GM12878 (cell line): ENCODE measurements at regions not wholly inside any gene's neighbourhood (a gene's known extent, or its start where the extent isn't known, plus 50 kb on each side); places are given as distances from the start of the nearest gene placed in this dataset.

Source experiments
- ATAC-seq: fragments of 200-7000 bp; cut with Tn5 transposase; 3 replicates; pipeline ENCODE4 v1.9.1; 2020; ENCODE audit warnings: mild to moderate bottlenecking, moderate library complexity
- BruUV-seq: library from RNA; stranded (reverse); fragments of 400-500 nt; replicated peaks from 2 replicates; lab custom pipeline; 2021; lab: Mats Ljungman, UMichigan
- CTCF ChIA-PET: fragments of 300-600 bp; sonication (Branson Sonifier 250); formaldehyde crosslinking; extraction: SDS; loops from one replicate; lab custom pipeline; 2021; ENCODE audit warnings: inconsistent platforms; lab: Yijun Ruan, JAX
- POLR2A ChIA-PET: fragments of 350-600 bp; formaldehyde crosslinking; extraction: SDS; loops from one replicate; lab custom pipeline; 2021; ENCODE audit warnings: inconsistent platforms; lab: Charles Lee
- RAD21 ChIA-PET: fragments of 300-600 bp; sonication (Branson Sonifier 250); formaldehyde crosslinking; loops from one replicate; lab custom pipeline; 2023; ENCODE audit warnings: antibody characterized with exemption; ENCODE audit not compliant: unreplicated experiment; lab: Charles Lee
- SMC1A ChIA-PET: fragments of 300-600 bp; sonication (Branson Sonifier 250); formaldehyde crosslinking; loops from one replicate; lab custom pipeline; 2023; ENCODE audit not compliant: unreplicated experiment, uncharacterized antibody; lab: Charles Lee
- DNase-seq: peaks from one replicate; pipeline ENCODE4 v3.0.0-alpha.2; 2011; ENCODE audit warnings: low read depth, low spot score
- FAIRE-seq: peaks from 3 replicates; lab custom pipeline; 2011; peaks lifted over from hg19 to GRCh38; lab: Jason Lieb, UNC
- H2AFZ ChIP-seq: 2 replicates; pipeline ENCODE4 v1.6.0; 2011; ENCODE audit warnings: low read depth, low read length, control low read depth; ENCODE audit not compliant: control insufficient read depth
- H3K27ac ChIP-seq: 2 replicates; pipeline ENCODE4 v1.5.1; 2011; ENCODE audit warnings: control low read depth; ENCODE audit not compliant: control insufficient read depth, insufficient read depth
- H3K27me3 ChIP-seq, 2 experiments: replicated peaks in 1 of 2; 2 replicates each; pipeline versions ENCODE4 v1.6.0 to v1.6.1; 2011; ENCODE audit warnings: low read length in 1 of 2; ENCODE audit not compliant: control insufficient read depth in 2 of 2, insufficient read depth in 2 of 2
- H3K36me3 ChIP-seq, 2 experiments: 2 replicates each; pipeline ENCODE4 v1.5.1; 2011; ENCODE audit warnings: low read length in 1 of 2; ENCODE audit not compliant: control insufficient read depth in 2 of 2, insufficient read depth in 2 of 2
- H3K4me1 ChIP-seq: 2 replicates; pipeline ENCODE4 v1.6.1; 2011; ENCODE audit warnings: mild to moderate bottlenecking, low read length, moderate library complexity, mixed read lengths; ENCODE audit not compliant: control insufficient read depth, insufficient read depth
- H3K4me2 ChIP-seq: 2 replicates; pipeline ENCODE4 v1.6.0; 2011; ENCODE audit warnings: control low read depth; ENCODE audit not compliant: control insufficient read depth, insufficient read depth
- H3K4me3 ChIP-seq: fragments of 200-600 bp; sonication (generic); 2 replicates; pipeline ENCODE4 v1.5.1; 2016
- H3K79me2 ChIP-seq: 2 replicates; pipeline ENCODE4 v1.6.0; 2011; ENCODE audit warnings: low read length; ENCODE audit not compliant: control insufficient read depth, insufficient read depth
- H3K9ac ChIP-seq: 2 replicates; pipeline ENCODE4 v1.8.0; 2011; ENCODE audit warnings: low read length, control low read depth, mixed read lengths; ENCODE audit not compliant: control insufficient read depth, insufficient read depth
- H3K9me3 ChIP-seq: replicated peaks from 3 replicates; pipeline ENCODE4 v1.5.1; 2011; ENCODE audit warnings: mild to moderate bottlenecking, low read length; ENCODE audit not compliant: control insufficient read depth, insufficient read depth
- H4K20me1 ChIP-seq: 2 replicates; pipeline ENCODE4 v1.6.0; 2011; ENCODE audit not compliant: control insufficient read depth, insufficient read depth
- BHLHE40 ChIP-seq, 2 experiments: fragments of 450-650 bp in 1 of 2; IDR thresholded peaks; 2 replicates each; pipeline ENCODE4 v1.6.1; 2011 to 2017; ENCODE audit warnings: low read depth in 2 of 2, borderline replicate concordance in 1 of 2, improper control_type of control experiment in 1 of 2, low read length in 1 of 2, mild to moderate bottlenecking in 1 of 2
- CREM ChIP-seq: IDR thresholded peaks from 2 replicates; pipeline ENCODE4 v1.6.1; 2014; ENCODE audit warnings: antibody characterized with exemption, low read depth
- EP300 ChIP-seq, 2 experiments: fragments of 150-350 bp in 1 of 2; IDR thresholded peaks; 2 replicates each; pipeline ENCODE4 v1.6.1; 2011 to 2012; ENCODE audit warnings: low read depth in 2 of 2, low read length in 2 of 2, borderline replicate concordance in 1 of 2, improper control_type of control experiment in 1 of 2, inconsistent platforms in 1 of 2; ENCODE audit not compliant: control insufficient read depth in 1 of 2
- HDGF ChIP-seq: fragments of 450-650 bp; IDR thresholded peaks from 2 replicates; pipeline ENCODE4 v1.6.1; 2016; ENCODE audit warnings: antibody characterized with exemption
- MTA3 ChIP-seq: IDR thresholded peaks from 2 replicates; pipeline ENCODE4 v1.6.1; 2012; ENCODE audit warnings: low read length, inconsistent platforms, borderline replicate concordance
- NFYB ChIP-seq: IDR thresholded peaks from 2 replicates; pipeline ENCODE4 v1.6.1; 2011; ENCODE audit warnings: low read depth, mild to moderate bottlenecking, low read length, improper control_type of control experiment, moderate library complexity; ENCODE audit not compliant: insufficient read depth
- PAX8 ChIP-seq: fragments of 450-650 bp; IDR thresholded peaks from 2 replicates; pipeline ENCODE4 v1.6.1; 2017; ENCODE audit warnings: mild to moderate bottlenecking, moderate library complexity
- RB1 ChIP-seq: fragments of 450-650 bp; formaldehyde crosslinking; IDR thresholded peaks from 2 replicates; pipeline ENCODE4 v1.6.1; 2017; ENCODE audit warnings: mild to moderate bottlenecking, borderline replicate concordance
- STAT3 ChIP-seq: IDR thresholded peaks from 2 replicates; pipeline ENCODE4 v1.6.1; 2011; ENCODE audit warnings: low read depth, low read length, improper control_type of control experiment
- TCF12 ChIP-seq: IDR thresholded peaks from 2 replicates; pipeline ENCODE4 v1.6.1; 2011; ENCODE audit warnings: low read depth, mild to moderate bottlenecking, low read length
- TCF3 ChIP-seq: IDR thresholded peaks from 2 replicates; pipeline ENCODE4 v1.6.1; 2012; ENCODE audit warnings: low read depth, mild to moderate bottlenecking, low read length, borderline replicate concordance; ENCODE audit not compliant: insufficient read depth
- WGBS: methylation state at CpG from one replicate; pipeline ENCODE4 v1.1.6; 2016; ENCODE audit warnings: low lambda C conversion rate; ENCODE audit not compliant: insufficient replicate concordance, insufficient coverage; ENCODE audit errors: missing lambda C conversion rate; 5-methylcytosine and 5-hydroxymethylcytosine counted together
- in situ Hi-C: fragments of 300-500 bp; cut with MboI; formaldehyde crosslinking; loops from 9 replicates; pipeline ENCODE4 v1.14.3; 2018; ENCODE audit warnings: mixed read lengths
- intact Hi-C: fragments of 100-400 bp; cut with micrococcal nuclease; formaldehyde crosslinking; loops from one replicate; pipeline ENCODE4 v1.14.2; 2022; ENCODE audit not compliant: unreplicated experiment
- TF ChIP-seq, protein P1 (sequence below): IDR thresholded peaks from 2 replicates; pipeline ENCODE4 v1.6.1; 2011; ENCODE audit warnings: borderline replicate concordance, low read depth, mild to moderate bottlenecking, moderate library complexity, low read length; ENCODE audit not compliant: insufficient read depth, poor library complexity, severe bottlenecking

DNA sequence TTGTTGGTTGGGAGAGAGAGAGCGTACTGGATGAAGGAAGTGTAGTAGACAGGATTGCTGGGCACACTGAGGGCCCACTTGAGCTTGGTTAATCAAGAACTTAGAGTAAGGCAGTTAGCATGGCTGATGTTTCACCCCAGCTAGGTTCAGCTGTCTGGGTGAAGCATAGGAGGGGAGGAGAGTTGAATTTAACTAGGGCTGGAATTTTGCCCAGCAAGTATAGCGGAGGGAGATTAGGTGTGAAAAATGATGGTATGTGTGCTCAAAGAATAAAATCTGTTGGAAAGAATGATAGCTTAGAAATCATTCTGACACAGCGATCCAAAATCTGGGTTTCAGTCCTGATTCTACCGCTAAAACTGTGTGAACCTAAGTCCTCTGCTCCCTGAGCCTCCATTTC is 461.5 kb upstream of the PROX1 start:
- Histone ChIP-seq H3K4me1 (no peaks in the 10 kb centered on the region), H2AFZ (no peak overlapping the region), H3K4me2 (no peak overlapping the region), H3K9ac (no peak overlapping the region), H3K9me3 (no peaks in the 10 kb centered on the region), H3K27ac (no peak overlapping the region), H3K79me2 (no peaks in the 10 kb centered on the region), H4K20me1 (no peaks in the 10 kb centered on the region), H3K27me3 (no peaks in the 10 kb centered on the region; a peak in 1 of 4 replicates), H3K4me3 (no peak overlapping the region), H3K36me3 (no peaks in the 10 kb centered on the region)
- intact Hi-C loops, result no loop called here
- ChIA-PET CTCF (no interaction called here), SMC1A (no interaction called here), RAD21 (no interaction called here), POLR2A (no interaction called here)
- in situ Hi-C loops, result no loop called here
- ATAC-seq (no peak), FAIRE-seq (no peak), DNase-seq (no peak)
- no TSS peak for BruUV-seq
- no peak for TF ChIP-seq RB1
- TF ChIP-seq, protein P1, sequence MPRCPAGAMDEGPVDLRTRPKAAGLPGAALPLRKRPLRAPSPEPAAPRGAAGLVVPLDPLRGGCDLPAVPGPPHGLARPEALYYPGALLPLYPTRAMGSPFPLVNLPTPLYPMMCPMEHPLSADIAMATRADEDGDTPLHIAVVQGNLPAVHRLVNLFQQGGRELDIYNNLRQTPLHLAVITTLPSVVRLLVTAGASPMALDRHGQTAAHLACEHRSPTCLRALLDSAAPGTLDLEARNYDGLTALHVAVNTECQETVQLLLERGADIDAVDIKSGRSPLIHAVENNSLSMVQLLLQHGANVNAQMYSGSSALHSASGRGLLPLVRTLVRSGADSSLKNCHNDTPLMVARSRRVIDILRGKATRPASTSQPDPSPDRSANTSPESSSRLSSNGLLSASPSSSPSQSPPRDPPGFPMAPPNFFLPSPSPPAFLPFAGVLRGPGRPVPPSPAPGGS, result no peak
- no peak for TF ChIP-seq STAT3
- TF ChIP-seq CREM, result no peak
- TF ChIP-seq HDGF, result no peak
- TF ChIP-seq MTA3, result no peak
- no peak for TF ChIP-seq NFYB
- TF ChIP-seq TCF3, result no peak
- no peak for TF ChIP-seq BHLHE40 (IDR thresholded peaks at IDR 0.05; ENCODE audit: borderline replicate concordance in 1 of 2, low read depth in 2 of 2, low read length in 1 of 2)
- no peak for TF ChIP-seq TCF12
- TF ChIP-seq PAX8, result no peak
- no peak for TF ChIP-seq EP300 (IDR thresholded peaks at IDR 0.05; ENCODE audit: borderline replicate concordance in 1 of 2, control insufficient read depth in 1 of 2, low read depth in 2 of 2, low read length in 2 of 2)
- 56% methylated on average over 4 of the region's 4 CpGs for WGBS
